ENCODE measurements at regions not wholly inside any gene's neighbourhood (a gene's known extent, or its start where the extent isn't known, plus 50 kb on each side); places are given as distances from the start of the nearest gene placed in this dataset.

DNA sequence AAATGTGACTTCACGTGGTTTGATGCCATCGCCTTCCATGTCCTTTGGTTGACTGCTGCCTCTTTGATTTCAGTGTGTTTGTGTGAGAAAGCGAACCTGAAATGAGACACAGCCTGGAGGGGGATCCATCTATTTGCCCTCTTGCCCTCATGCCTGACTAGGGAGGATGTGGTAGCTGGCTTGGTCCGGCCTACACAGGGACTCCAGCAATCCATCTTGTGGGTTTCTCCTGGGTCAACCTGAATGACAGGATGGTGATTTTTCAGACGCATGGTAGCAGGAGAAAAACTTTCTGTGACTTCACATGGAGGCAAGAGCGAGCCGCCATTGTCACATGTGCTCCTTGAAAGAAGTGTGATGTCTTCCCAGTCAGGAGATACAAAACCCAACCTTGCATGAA lies 117.9 kb upstream of the DNAH14 start:
- no peak for TF ChIP-seq CHD1 (IDR thresholded peaks at IDR 0.05; ENCODE audit: low read depth, low read length)
- no peak for TF ChIP-seq POLR2A (IDR thresholded peaks at IDR 0.05; ENCODE audit: low read depth, low read length)
- no peak for TF ChIP-seq CTCF (conservative IDR thresholded peaks at IDR 0.05; ENCODE audit: low read depth, low read length)
- no peak for TF ChIP-seq MAFK (IDR thresholded peaks at IDR 0.05; ENCODE audit: low read depth, low read length)
- TF ChIP-seq ELK1 (IDR thresholded peaks at IDR 0.05; ENCODE audit: borderline replicate concordance, low read depth, low read length) = no peak
- no peak for TF ChIP-seq MAZ (IDR thresholded peaks at IDR 0.05; ENCODE audit: borderline replicate concordance, low read depth, low read length)

All from IMR-90 (cell line).